Neutrophil (primary cell): ENCODE measurements at regions not wholly inside any gene's neighbourhood (a gene's known extent, or its start where the extent isn't known, plus 50 kb on each side); places are given as distances from the start of the nearest gene placed in this dataset.

ENCODE experiments used
- H3K27ac ChIP-seq: fragments of 200-600 bp; sonication (generic); 2 replicates; pipeline ENCODE4 v1.5.1; 2016; ENCODE audit warnings: mild to moderate bottlenecking, moderate library complexity
- H3K27me3 ChIP-seq: fragments of 200-600 bp; sonication (generic); 2 replicates; pipeline ENCODE4 v1.6.0; 2016; ENCODE audit warnings: mild to moderate bottlenecking
- H3K36me3 ChIP-seq: fragments of 200-600 bp; sonication (generic); 2 replicates; pipeline ENCODE4 v1.5.1; 2017
- H3K4me1 ChIP-seq, 2 experiments: fragments of 200-600 bp in 1 of 2; sonication (generic) in 1 of 2; 1 replicate in 1 of 2; 2 replicates in 1 of 2; pipeline versions ENCODE4 v1.5.1 to v1.6.1; 2013 to 2016; ENCODE audit warnings: low read depth in 1 of 2, low read length in 1 of 2, mild to moderate bottlenecking in 1 of 2, moderate library complexity in 1 of 2; ENCODE audit not compliant: control insufficient read depth in 1 of 2, insufficient read depth in 1 of 2
- H3K4me3 ChIP-seq, 2 experiments: fragments of 200-600 bp in 1 of 2; sonication (generic) in 1 of 2; 1 replicate in 1 of 2; 2 replicates in 1 of 2; pipeline ENCODE4 v1.5.1; 2013 to 2016; ENCODE audit warnings: low read depth in 1 of 2, low read length in 1 of 2, mild to moderate bottlenecking in 1 of 2, moderate library complexity in 1 of 2
- H3K9me3 ChIP-seq: fragments of 200-600 bp; sonication (generic); 2 replicates; pipeline ENCODE4 v1.5.1; 2016
- TF ChIP-seq, protein P1 (sequence below): fragments of 200-600 bp; sonication (generic); IDR thresholded peaks from 2 replicates; pipeline ENCODE4 v1.5.1; 2016; ENCODE audit warnings: antibody characterized with exemption

DNA sequence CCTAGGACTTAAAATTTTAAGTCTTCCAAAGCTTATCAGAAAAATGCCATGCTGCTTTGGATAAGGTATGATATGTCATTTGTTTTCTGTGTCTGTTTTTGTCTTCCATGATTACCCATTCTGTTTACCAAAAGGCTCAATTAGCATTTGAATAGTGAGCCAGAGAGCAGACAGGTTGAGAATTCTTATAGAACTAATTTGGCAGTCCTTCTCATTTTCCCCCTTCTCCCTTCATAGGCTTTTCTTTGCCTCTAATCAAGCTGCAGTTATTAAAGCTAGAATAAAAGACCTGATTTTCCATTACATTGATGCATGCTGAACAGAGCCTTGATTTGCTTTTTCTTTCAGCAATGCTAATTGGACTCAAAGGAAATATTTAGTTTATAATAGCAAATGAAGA lies 993.0 kb downstream of the MAT2B start:
- Histone ChIP-seq H3K27me3 (no peaks in the 10 kb centered on the region), H3K36me3 (no peaks in the 10 kb centered on the region), H3K27ac (no peak overlapping the region), H3K9me3 (no peaks in the 10 kb centered on the region), H3K4me3 (no peak overlapping the region), H3K4me1 (no peaks in the 10 kb centered on the region)
- TF ChIP-seq, protein P1, sequence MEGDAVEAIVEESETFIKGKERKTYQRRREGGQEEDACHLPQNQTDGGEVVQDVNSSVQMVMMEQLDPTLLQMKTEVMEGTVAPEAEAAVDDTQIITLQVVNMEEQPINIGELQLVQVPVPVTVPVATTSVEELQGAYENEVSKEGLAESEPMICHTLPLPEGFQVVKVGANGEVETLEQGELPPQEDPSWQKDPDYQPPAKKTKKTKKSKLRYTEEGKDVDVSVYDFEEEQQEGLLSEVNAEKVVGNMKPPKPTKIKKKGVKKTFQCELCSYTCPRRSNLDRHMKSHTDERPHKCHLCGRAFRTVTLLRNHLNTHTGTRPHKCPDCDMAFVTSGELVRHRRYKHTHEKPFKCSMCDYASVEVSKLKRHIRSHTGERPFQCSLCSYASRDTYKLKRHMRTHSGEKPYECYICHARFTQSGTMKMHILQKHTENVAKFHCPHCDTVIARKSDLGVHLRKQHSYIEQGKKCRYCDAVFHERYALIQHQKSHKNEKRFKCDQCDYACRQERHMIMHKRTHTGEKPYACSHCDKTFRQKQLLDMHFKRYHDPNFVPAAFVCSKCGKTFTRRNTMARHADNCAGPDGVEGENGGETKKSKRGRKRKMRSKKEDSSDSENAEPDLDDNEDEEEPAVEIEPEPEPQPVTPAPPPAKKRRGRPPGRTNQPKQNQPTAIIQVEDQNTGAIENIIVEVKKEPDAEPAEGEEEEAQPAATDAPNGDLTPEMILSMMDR, result no peak

DNA sequence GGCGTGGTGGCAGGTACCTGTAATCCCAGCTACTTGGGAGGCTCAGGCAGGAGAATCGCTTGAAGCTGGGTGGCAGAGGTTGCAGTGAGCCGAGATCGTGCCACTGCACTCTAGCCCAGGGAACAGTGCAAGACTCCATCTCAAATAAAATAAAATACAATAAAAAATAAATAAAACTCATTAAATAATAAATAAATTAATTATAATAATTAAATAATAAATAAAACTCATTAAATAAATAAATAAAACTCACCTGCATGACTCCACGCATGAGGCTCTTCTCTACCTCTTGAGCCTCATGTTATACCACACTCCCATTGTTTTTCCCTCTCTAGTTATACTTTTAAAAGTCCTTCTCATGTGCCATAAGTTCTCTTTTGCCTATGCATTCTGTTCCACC lies 995.4 kb downstream of the MAT2B start:
- H3K36me3 ChIP-seq, result no peaks in the 10 kb centered on the region
- TF ChIP-seq, protein P1, result no peak
- H3K27me3 ChIP-seq, result no peaks in the 10 kb centered on the region
- H3K27ac ChIP-seq, result no peak overlapping the region
- H3K4me1 ChIP-seq, result no peaks in the 10 kb centered on the region
- no peak overlapping the region for H3K4me3 ChIP-seq
- no peaks in the 10 kb centered on the region for H3K9me3 ChIP-seq

DNA sequence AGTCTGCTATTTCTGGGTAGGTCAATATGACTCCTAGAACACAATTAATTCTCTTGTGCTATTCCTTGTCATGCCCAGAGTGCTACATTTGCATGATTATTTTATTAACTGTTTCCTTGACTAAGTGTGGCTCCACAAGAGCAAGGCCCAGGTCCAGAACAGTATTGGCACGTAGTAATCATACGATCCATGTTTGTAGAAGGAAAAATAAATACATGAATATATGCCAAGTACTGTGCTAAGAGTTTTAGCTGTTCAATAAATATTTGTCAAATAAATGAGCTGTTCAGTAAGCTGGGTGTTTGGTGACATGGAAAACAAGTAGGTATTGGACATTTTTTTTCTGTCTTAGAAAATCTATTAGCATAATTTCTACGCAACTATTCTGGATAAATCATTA lies 995.9 kb downstream of the MAT2B start:
- no peak overlapping the region for H3K4me3 ChIP-seq
- no peak overlapping the region for H3K27ac ChIP-seq
- no peaks in the 10 kb centered on the region for H3K4me1 ChIP-seq
- H3K36me3 ChIP-seq, result no peaks in the 10 kb centered on the region
- H3K9me3 ChIP-seq, result no peaks in the 10 kb centered on the region
- H3K27me3 ChIP-seq, result no peaks in the 10 kb centered on the region
- TF ChIP-seq, protein P1, result no peak

DNA sequence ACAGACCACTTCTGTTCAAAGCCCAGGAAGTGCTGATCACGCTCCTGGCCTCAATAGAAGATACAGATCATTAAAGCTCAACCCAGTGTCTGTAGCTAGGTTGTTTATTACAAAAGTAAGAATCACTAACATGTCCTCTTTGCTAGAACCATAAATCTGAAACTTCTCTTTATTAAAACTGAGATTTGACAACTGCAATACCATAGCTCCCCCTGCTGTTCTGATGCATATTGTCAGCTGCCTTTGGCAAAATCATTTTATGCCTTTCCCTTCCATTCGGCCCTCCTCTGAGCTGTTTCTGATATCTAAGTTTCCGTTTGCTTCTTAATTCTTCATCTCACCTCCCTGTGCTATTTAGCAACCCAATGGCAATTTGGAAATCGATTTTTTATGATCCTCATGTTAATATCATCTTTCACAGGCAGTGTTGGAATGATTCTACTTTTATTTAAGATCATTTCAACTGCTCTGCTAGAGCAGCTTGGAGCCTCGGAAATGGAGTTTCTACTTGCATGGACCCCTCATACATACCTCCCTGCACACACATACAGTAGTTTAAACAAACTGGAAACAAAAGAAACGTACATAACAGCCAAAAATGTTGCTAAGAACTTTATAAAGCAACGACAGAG lies 998.8 kb downstream of the MAT2B start:
- H3K9me3 ChIP-seq, result no peaks in the 10 kb centered on the region
- no peaks in the 10 kb centered on the region for H3K27me3 ChIP-seq
- H3K4me1 ChIP-seq, result no peaks in the 10 kb centered on the region
- H3K36me3 ChIP-seq, result no peaks in the 10 kb centered on the region
- TF ChIP-seq, protein P1, result peak; percentile 22
- H3K27ac ChIP-seq, result no peak overlapping the region
- H3K4me3 ChIP-seq, result no peak overlapping the region

DNA sequence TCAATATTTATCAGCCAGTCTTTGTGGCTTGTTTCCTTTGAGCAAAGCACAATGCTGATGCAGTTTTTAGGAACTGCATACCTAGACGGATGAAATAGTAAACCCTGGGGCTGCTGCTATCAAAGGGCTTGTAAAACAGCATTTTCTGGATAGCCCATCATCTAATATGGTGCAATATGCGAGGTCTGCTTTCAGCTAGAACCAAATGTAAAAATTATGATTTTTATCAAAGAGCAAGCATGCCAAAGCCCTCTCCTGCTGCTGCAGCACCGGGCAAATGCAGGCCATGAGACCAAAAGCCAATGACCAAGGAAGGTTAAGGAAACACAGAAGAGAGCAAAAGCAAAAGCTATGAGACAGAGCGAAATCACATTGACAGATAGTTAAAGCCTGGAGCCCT lies 1000.4 kb downstream of the MAT2B start:
- no peaks in the 10 kb centered on the region for H3K27me3 ChIP-seq
- H3K4me3 ChIP-seq, result no peak overlapping the region
- H3K9me3 ChIP-seq, result no peaks in the 10 kb centered on the region
- TF ChIP-seq, protein P1, result no peak
- H3K36me3 ChIP-seq, result no peaks in the 10 kb centered on the region
- H3K4me1 ChIP-seq, result no peaks in the 10 kb centered on the region
- H3K27ac ChIP-seq, result no peak overlapping the region
